Hepatocyte (in vitro differentiated cells): ENCODE measurements at regions not wholly inside any gene's neighbourhood (a gene's known extent, or its start where the extent isn't known, plus 50 kb on each side); places are given as distances from the start of the nearest gene placed in this dataset.

ENCODE experiments used
- DNase-seq: peaks from one replicate; pipeline ENCODE4 v3.0.0-alpha.2; 2016; ENCODE audit warnings: low spot score
- H2AFZ ChIP-seq: fragments of 200-600 bp; sonication (generic); 2 replicates; pipeline ENCODE4 v1.6.0; 2016; ENCODE audit warnings: antibody characterized with exemption, mild to moderate bottlenecking
- H3K27ac ChIP-seq: fragments of 200-600 bp; sonication (generic); 2 replicates; pipeline ENCODE4 v1.5.1; 2016; ENCODE audit warnings: mild to moderate bottlenecking
- H3K27me3 ChIP-seq: fragments of 200-600 bp; sonication (generic); 2 replicates; pipeline ENCODE4 v1.6.1; 2016
- H3K36me3 ChIP-seq: fragments of 200-600 bp; sonication (generic); replicated peaks from 2 replicates; pipeline ENCODE4 v1.5.1; 2016; ENCODE audit warnings: low read depth; ENCODE audit not compliant: insufficient read depth
- H3K4me1 ChIP-seq: fragments of 200-600 bp; sonication (generic); 2 replicates; pipeline ENCODE4 v1.5.1; 2016; ENCODE audit warnings: mild to moderate bottlenecking, moderate library complexity; ENCODE audit not compliant: insufficient read depth
- H3K4me2 ChIP-seq: fragments of 200-600 bp; sonication (generic); 2 replicates; pipeline ENCODE4 v1.6.0; 2016
- H3K4me3 ChIP-seq: fragments of 200-600 bp; sonication (generic); 2 replicates; pipeline ENCODE4 v1.5.1; 2016; ENCODE audit warnings: mild to moderate bottlenecking
- H3K79me2 ChIP-seq: fragments of 200-600 bp; sonication (generic); 2 replicates; pipeline ENCODE4 v1.6.0; 2017; ENCODE audit warnings: mild to moderate bottlenecking
- H3K9me2 ChIP-seq: fragments of 200-600 bp; sonication (generic); replicated peaks from 2 replicates; pipeline ENCODE4 v1.6.0; 2017; ENCODE audit warnings: mild to moderate bottlenecking; ENCODE audit not compliant: insufficient read depth
- H3K9me3 ChIP-seq: fragments of 200-600 bp; sonication (generic); 2 replicates; pipeline ENCODE4 v1.5.1; 2016; ENCODE audit warnings: low read depth, mild to moderate bottlenecking
- H4K20me1 ChIP-seq: fragments of 200-600 bp; sonication (generic); 2 replicates; pipeline ENCODE4 v1.6.0; 2016; ENCODE audit warnings: mild to moderate bottlenecking; ENCODE audit not compliant: insufficient read depth, poor library complexity, severe bottlenecking
- CTCF ChIP-seq: fragments of 200-600 bp; sonication (generic); IDR thresholded peaks from 2 replicates; pipeline ENCODE4 v1.5.1; 2016; ENCODE audit warnings: antibody characterized with exemption, mild to moderate bottlenecking; ENCODE audit not compliant: poor library complexity
- EZH2 ChIP-seq: fragments of 200-600 bp; sonication (generic); IDR thresholded peaks from 2 replicates; pipeline ENCODE4 v1.6.1; 2016; ENCODE audit warnings: antibody characterized with exemption, mild to moderate bottlenecking, borderline replicate concordance
- EZH2phosphoT487 ChIP-seq: fragments of 200-600 bp; sonication (generic); IDR thresholded peaks from one replicate; pipeline ENCODE4 v1.6.1; 2018; ENCODE audit warnings: antibody characterized with exemption, mild to moderate bottlenecking, low read depth, moderate library complexity; ENCODE audit not compliant: unreplicated experiment, severe bottlenecking
- WGBS: methylation state at CpG from one replicate; pipeline ENCODE4 v1.1.6; 2016; ENCODE audit warnings: low lambda C conversion rate; ENCODE audit errors: missing lambda C conversion rate; 5-methylcytosine and 5-hydroxymethylcytosine counted together

- Histone ChIP-seq H3K4me1 (no peaks in the 10 kb centered on the region), H2AFZ (no peak overlapping the region), H3K36me3 (no peaks in the 10 kb centered on the region), H3K4me3 (no peak overlapping the region), H4K20me1 (no peaks in the 10 kb centered on the region), H3K4me2 (no peak overlapping the region), H3K79me2 (no peaks in the 10 kb centered on the region), H3K27ac (no peak overlapping the region), H3K9me2 (no peaks in the 10 kb centered on the region), H3K9me3 (no peaks in the 10 kb centered on the region), H3K27me3 (no peaks in the 10 kb centered on the region)
- no peak for TF ChIP-seq EZH2
- no peak for TF ChIP-seq EZH2phosphoT487
- DNase-seq, result no peak
Observed at GRCh38 chr3:18215639-18216038, 209.5 kb downstream of the SATB1 start.

GRCh38 chr3:18211116-18211515 is 214.0 kb downstream of the SATB1 start:
- WGBS, result 86% methylated on average over 1 of the region's 1 CpG
- H3K9me2 ChIP-seq, result no peaks in the 10 kb centered on the region
- H3K9me3 ChIP-seq, result no peaks in the 10 kb centered on the region
- no peaks in the 10 kb centered on the region for H4K20me1 ChIP-seq
- DNase-seq, result no peak
- no peaks in the 10 kb centered on the region for H3K36me3 ChIP-seq
- H3K4me3 ChIP-seq, result no peak overlapping the region
- no peaks in the 10 kb centered on the region for H3K4me1 ChIP-seq
- H3K27ac ChIP-seq, result no peak overlapping the region
- TF ChIP-seq EZH2phosphoT487 (no peak), CTCF (no peak), EZH2 (no peak)
- no peak overlapping the region for H2AFZ ChIP-seq
- H3K27me3 ChIP-seq, result no peaks in the 10 kb centered on the region
- H3K4me2 ChIP-seq, result no peak overlapping the region
- no peaks in the 10 kb centered on the region for H3K79me2 ChIP-seq

GRCh38 chr3:18208856-18209255 is 216.3 kb downstream of the SATB1 start:
- TF ChIP-seq CTCF, result no peak
- TF ChIP-seq EZH2phosphoT487, result no peak
- TF ChIP-seq EZH2, result no peak
- DNase-seq, result no peak
- Histone ChIP-seq H4K20me1 (no peaks in the 10 kb centered on the region), H3K27ac (no peak overlapping the region), H3K79me2 (no peaks in the 10 kb centered on the region), H3K4me1 (no peaks in the 10 kb centered on the region), H3K27me3 (no peaks in the 10 kb centered on the region), H3K4me2 (no peak overlapping the region), H3K36me3 (no peaks in the 10 kb centered on the region), H3K9me2 (no peaks in the 10 kb centered on the region), H3K9me3 (no peaks in the 10 kb centered on the region), H3K4me3 (no peak overlapping the region), H2AFZ (no peak overlapping the region)
- 88% methylated on average over 3 of the region's 3 CpGs for WGBS

GRCh38 chr3:18208091-18208490 is 217.0 kb downstream of the SATB1 start:
- no peak for DNase-seq
- no peaks in the 10 kb centered on the region for H3K9me2 ChIP-seq
- H3K27me3 ChIP-seq, result no peaks in the 10 kb centered on the region
- no peaks in the 10 kb centered on the region for H3K9me3 ChIP-seq
- H3K27ac ChIP-seq, result no peak overlapping the region
- TF ChIP-seq EZH2phosphoT487, result no peak
- no peak for TF ChIP-seq EZH2
- TF ChIP-seq CTCF, result no peak
- no peaks in the 10 kb centered on the region for H4K20me1 ChIP-seq
- no peaks in the 10 kb centered on the region for H3K79me2 ChIP-seq
- no peaks in the 10 kb centered on the region for H3K4me1 ChIP-seq
- no peak overlapping the region for H3K4me3 ChIP-seq
- no peak overlapping the region for H3K4me2 ChIP-seq
- 85% methylated on average over 2 of the region's 2 CpGs for WGBS
- no peaks in the 10 kb centered on the region for H3K36me3 ChIP-seq
- no peak overlapping the region for H2AFZ ChIP-seq
